H7 (cell line): ENCODE measurements at regions not wholly inside any gene's neighbourhood (a gene's known extent, or its start where the extent isn't known, plus 50 kb on each side); places are given as distances from the start of the nearest gene placed in this dataset.

ENCODE experiments used
- DNase-seq: peaks from one replicate; pipeline ENCODE4 v3.0.0; 2012
- H3K27me3 ChIP-seq: 2 replicates; pipeline ENCODE4 v1.6.0; 2011; ENCODE audit warnings: mild to moderate bottlenecking, low read length; ENCODE audit not compliant: control insufficient read depth, insufficient read depth
- H3K36me3 ChIP-seq: replicated peaks from 2 replicates; pipeline ENCODE4 v1.5.1; 2011; ENCODE audit warnings: low read length; ENCODE audit not compliant: control insufficient read depth, insufficient read depth
- H3K4me3 ChIP-seq: 2 replicates; pipeline ENCODE4 v1.5.1; 2011; ENCODE audit warnings: low read depth, mild to moderate bottlenecking, control low read depth, low read length, moderate library complexity; ENCODE audit not compliant: insufficient read depth

DNA sequence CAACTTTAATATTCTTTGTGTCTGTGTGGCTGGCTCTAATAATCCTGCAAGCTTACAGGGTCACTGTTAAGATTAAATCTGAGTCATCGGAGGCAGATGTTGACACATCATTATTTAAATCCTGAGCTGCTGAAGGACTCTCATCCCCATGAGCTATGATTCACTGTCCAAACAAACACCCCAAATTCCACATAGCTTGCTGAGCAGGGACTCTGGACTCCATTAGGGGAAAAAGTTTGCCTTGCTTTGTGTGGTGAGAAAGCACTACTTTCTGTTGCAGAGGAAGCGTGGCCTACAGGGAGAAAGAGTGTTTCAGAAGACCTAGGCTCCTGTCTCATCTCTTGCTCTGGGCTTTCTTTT, 213.7 kb downstream of the PDCD6IP start:
- Histone ChIP-seq H3K4me3 (no peak overlapping the region), H3K27me3 (no peaks in the 10 kb centered on the region), H3K36me3 (no peaks in the 10 kb centered on the region)
- DNase-seq: no peak

DNA sequence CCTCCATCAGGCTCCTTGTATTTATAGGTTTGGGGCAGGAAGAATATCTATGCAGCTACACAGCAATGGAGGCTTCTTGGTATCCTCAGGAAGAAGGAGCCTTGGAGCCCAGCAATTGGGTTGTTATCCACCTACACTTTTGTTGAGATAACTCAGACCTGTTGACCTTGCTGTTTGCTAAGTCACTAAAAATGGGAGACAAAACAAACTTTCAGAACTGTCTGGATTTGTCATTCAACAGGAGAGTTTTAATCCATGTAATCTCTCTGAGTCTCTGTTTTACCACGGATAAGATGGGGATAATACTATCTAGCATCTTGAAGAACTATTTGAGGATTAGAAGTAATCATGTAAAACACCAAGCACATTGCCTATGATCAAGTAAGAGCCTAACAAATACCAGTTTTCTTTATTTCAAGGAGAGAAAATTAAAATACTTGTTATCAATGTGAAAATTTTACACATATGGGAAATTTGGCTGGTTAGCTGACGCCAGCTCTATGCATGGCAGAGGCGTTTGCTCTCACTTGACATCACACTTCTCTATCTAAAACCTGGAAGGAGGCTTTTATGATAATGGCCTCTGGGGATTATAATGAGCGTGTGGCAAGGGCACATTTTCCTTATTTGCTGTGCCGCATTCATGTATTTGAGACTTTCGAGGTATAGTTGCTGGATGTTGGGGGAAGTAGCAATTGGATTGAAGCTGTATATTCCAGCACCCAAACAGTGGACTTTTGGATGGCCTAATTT, 215.6 kb downstream of the PDCD6IP start:
- H3K36me3 ChIP-seq: no peaks in the 10 kb centered on the region
- no peak for DNase-seq
- no peaks in the 10 kb centered on the region for H3K27me3 ChIP-seq
- H3K4me3 ChIP-seq: no peak overlapping the region

DNA sequence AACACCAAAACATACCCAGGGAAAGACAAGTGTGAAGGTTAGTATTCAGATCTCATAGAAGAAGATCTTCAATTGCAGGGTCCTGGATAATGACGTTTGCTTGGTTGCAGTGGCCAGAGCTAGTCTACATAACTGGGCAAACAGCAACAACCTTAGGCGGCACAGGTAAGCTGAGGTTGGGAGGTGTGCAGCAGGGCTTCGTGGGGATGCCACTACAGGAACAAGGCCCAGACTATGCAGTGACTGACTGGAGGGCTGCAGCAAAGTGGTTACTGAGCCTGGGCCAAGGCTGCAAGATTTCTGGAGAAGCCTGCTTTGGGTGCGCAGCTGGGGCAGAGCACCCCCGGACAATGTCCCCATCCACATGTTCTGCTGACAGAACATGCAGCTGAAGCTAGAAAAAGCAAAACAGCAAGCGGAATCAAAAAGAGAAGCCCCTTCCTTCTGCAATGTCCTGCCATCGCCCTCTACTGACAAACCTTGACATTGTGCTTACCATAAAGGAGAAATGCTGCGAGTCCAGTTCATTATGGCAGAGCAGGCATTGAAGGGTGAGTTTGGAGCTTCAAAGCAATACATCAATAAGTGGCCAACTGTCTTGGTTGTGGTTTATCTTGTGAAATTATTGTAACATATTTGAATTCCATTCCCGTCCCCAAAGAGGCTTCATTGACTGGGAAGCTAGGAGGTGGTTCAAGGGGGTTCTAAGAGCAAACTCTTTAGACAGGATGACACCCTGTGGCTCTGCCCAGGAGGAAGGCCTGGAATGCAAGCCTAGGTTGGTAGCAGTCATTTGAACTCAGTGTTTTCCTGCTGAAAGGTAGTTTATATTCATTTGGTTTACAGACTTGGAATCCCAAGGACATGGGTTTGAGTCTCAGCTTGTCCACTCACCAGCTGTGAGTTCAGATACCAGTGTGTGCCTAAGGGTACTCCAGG, 217.0 kb downstream of the PDCD6IP start:
- no peaks in the 10 kb centered on the region for H3K27me3 ChIP-seq
- DNase-seq: peak; percentile 39
- H3K36me3 ChIP-seq: no peaks in the 10 kb centered on the region
- H3K4me3 ChIP-seq: no peak overlapping the region

DNA sequence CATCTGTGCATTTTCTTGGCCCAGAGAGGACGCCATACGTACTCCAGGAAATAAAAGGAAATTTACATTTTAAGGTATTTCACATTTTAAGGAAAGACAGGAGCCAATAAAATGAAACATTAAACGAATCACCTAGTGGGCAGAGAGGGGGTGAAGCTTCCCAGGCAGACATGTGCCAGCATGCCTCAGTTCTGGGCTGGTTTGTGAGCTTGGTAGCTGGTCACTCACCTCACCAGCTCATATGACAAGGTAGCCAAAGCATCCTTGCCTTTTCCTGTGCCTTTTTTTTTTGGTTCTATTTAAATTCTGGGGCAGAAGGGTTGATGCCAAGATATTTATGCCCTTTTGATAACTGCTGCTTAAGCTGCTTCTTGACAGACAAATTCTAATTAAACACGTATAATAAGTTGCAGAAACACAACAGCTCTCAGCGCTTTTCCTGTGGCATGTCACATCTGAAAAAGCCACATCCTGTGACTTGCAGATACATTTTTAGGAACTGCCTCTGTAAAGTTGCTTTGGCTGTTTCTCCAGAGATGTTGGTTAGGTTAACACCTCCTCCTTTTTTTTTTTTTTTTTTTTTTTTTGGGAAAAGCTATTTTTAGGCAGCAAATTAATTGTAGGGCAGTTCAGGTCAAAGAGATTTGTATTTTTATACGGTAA, 218.6 kb downstream of the PDCD6IP start:
- H3K4me3 ChIP-seq: no peak overlapping the region
- DNase-seq: no peak
- H3K27me3 ChIP-seq: no peaks in the 10 kb centered on the region
- no peaks in the 10 kb centered on the region for H3K36me3 ChIP-seq

DNA sequence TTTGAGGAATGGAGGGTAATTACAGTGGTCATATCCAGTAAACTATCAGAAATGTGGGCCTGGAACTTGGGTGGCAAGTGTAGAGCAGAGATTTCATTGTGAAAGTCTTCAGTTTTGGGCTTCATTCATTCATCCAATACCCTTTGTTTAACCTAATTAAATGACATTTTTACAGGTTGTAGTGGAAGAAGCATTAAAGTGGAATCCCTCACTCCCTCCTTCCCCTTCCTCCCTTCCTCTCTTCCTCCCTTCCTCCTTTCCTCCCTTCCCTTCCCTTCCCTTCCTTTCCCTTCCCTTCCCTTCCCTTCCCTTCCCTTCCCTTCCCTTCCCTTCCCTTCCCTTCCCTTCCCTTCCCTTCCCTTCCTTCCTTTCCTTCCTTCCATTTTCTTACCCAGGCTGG, 219.3 kb downstream of the PDCD6IP start:
- H3K27me3 ChIP-seq: no peaks in the 10 kb centered on the region
- DNase-seq: no peak
- no peak overlapping the region for H3K4me3 ChIP-seq
- no peaks in the 10 kb centered on the region for H3K36me3 ChIP-seq

DNA sequence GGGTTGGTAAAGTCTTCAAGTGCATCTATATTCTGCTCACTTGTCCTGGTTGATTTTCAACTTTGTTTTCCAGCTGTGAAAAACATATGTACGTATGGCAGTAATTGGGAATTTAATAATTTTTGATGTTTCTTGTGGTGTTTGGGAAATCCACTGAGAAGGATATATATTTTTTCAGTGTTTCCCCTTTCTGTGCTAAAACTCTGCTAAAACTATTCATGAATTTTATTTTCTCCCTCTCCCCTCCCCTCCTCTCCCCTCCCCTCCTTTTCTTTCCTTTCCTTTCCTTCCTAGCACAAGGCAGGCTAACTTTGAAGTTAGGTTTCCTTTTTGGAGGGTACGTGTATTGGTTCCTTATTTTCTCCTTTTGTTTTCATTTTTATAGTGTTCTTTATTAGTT, 220.7 kb downstream of the PDCD6IP start:
- no peak for DNase-seq
- no peak overlapping the region for H3K4me3 ChIP-seq
- no peaks in the 10 kb centered on the region for H3K36me3 ChIP-seq
- H3K27me3 ChIP-seq: no peaks in the 10 kb centered on the region

DNA sequence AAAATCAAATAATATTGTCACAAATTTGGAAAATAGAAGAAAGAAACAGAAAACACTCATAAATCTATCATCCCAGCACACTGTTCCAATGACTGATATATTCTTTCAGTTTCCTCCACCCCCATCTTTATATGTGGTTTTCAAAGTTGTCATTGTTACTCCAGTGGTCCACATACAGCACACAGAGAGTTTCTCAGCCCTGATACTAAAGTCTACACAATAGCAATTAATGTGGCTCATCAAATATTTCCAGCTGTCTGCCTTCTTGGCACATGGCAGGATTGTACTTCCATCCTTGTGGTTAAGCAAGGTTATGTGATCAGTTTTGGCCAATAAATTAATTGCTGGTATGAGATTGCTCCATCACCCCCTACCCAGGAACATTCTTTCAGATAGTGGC, 221.7 kb downstream of the PDCD6IP start:
- no peaks in the 10 kb centered on the region for H3K27me3 ChIP-seq
- DNase-seq: no peak

DNA sequence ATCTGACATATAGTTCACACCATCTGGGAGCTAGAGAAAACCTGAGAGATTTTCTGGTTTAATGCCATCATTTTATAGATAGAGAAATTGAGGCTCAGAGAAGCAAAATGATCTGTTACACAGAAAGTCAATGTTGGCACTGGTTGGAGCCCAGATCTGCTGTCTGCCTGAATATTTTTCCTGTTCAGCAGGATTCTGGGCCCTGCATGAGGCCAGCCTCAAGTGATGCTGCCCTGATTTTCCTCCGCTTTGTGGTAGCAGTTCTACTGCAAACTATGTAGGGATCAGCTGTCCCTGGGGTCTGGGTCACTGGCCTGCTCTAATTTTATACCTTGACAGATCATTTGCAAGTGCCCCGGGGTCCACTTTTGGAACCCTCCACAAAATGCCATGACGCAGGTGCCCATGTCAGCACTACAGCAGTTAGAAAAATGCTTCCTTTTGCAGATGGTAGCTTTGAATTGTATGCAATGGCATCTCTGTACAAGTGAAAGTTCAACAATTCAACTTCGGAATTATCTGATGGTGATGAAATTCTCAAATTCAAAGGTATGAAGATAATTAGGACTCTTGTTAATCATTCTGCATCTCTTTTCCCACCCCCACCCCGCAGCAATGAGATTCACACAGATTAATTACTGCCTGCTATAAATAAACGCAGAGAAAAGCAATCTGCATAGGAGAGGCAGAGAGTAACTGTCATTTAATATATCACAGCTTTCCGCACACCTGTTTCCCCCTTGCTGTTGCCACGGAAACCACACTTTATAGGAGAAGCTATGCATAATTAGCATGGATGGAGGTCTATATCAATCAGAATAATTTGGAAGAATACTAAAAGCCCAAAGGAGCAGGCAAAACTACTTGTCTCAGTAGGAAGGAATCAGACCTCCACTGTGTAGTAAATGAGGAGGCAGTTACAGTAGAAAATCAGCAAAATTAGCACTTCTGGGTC, 222.6 kb downstream of the PDCD6IP start:
- Histone ChIP-seq H3K4me3 (no peak overlapping the region), H3K36me3 (no peaks in the 10 kb centered on the region), H3K27me3 (no peaks in the 10 kb centered on the region)
- DNase-seq: no peak

More for the DNA sequence above, 221.7 kb downstream of the PDCD6IP start:
- no peak overlapping the region for H3K4me3 ChIP-seq
- no peaks in the 10 kb centered on the region for H3K36me3 ChIP-seq

DNA sequence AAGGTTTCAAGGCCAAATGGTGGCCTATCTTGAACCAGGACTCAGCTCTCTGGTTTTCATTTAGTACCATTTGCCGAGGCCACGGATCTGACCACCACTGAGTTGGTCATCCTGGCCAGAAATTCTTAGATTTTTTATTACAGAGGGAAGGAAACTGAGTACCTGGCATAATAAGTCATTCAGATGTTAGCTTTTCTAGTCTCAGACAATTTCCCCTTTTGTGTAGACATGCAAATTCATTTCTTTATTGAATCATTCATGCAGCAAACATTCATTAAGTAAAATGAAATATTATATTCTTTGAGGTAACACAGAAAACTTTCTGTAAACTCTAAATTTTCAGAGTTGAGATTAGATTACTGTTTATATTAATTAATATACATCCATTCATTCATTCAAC, 223.7 kb downstream of the PDCD6IP start:
- H3K27me3 ChIP-seq: no peaks in the 10 kb centered on the region
- DNase-seq: no peak
- no peaks in the 10 kb centered on the region for H3K36me3 ChIP-seq
- no peak overlapping the region for H3K4me3 ChIP-seq

DNA sequence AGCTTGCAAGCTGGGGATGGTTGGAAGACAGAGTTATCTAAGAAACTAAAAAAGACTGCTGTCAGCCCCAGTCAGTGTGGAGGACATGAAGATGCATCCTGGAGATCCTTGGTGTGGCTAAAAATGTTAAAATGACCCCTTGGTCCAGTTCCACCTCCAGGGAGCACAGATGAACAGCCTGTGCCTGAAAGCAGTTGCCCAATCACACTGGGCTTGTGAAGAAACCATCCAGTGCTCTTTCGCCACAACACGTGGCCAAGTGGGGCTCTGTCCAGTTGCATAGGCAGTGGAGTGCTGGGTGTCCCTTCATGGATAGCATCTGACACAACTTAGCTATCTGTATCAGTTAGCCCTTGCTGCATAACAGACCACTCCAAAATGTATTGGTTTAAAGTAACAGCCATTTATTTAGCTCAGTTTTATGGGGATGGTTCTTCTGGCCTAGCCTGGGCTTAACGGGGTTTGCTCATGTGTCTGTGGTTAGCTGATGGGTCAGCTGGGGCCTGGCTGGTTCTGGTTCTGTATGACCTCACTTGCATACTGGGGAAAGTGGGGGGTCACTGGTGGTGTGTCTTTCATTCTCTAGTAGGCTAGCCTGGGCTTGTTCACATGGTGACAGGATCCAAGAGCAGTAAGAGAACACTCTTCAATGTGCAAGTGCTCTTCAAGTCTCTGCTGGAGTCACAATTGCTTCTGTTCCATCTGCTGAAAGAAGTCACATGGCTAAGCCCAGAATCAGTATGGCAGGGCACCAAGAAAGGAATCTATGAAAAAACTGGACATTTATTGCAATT, 226.2 kb downstream of the PDCD6IP start:
- Histone ChIP-seq H3K4me3 (no peak overlapping the region), H3K27me3 (no peaks in the 10 kb centered on the region), H3K36me3 (no peaks in the 10 kb centered on the region)
- DNase-seq: no peak

DNA sequence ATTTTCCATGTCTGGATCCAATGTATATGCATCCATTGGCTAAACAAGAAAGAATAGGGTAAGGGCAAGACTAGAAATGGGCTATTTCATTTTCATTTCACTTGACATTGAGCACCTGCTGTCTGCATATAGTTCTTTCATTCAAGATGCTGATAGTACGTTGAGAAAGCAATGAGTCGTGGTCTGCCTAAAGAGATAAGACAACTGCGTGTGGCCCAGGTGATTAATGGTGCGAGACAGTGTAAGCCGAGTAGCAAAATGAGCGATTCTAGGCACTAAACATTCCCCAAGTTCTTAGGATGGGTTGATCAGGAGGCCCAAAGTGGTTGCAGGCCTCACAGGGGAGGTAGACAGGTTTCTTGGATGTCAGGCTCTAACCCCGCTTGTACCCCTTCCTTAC, 235.4 kb downstream of the PDCD6IP start:
- H3K4me3 ChIP-seq: no peak overlapping the region

DNA sequence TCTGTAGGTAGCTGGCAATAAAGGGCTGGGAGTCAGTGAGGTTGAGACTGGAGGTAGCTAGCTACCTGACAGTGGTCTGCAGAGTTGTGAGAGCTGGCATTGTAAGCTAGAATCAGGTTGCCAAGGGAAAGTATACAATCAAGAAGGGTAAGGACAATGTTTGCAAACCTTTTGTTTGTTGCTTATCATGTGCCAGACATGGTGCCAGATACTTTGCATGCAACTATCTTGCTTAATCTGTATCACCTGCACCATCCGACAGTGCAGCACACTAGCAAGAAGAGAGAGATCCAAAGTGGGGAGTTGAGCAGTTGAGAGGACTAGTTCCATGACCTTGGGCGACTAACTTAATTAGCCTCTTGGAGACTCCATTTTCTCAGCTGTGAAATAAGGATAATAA, 236.4 kb downstream of the PDCD6IP start:
- DNase-seq: no peak
- Histone ChIP-seq H3K27me3 (no peaks in the 10 kb centered on the region), H3K4me3 (no peak overlapping the region), H3K36me3 (no peaks in the 10 kb centered on the region)

More for the DNA sequence above, 235.4 kb downstream of the PDCD6IP start:
- no peaks in the 10 kb centered on the region for H3K36me3 ChIP-seq
- no peak for DNase-seq
- H3K27me3 ChIP-seq: no peaks in the 10 kb centered on the region

DNA sequence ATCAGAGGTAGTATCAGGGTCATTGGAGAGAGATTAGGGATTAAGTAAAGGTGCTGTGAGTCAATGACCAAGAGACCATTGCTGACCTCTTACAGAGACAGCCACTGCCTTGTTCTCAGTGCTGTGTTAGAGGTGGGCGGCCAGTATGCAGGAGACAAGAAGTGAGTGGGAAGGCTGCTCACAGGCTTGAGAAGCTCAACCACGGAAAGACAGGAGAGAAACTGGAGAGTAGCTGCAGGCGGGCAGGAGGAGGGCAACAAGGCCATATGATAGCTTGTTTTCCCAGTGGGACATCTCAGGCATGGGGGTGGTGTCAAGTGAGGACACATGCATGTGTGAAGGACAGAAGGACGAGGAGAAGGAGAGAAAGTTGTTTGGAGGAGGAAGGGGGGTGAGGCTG, 237.3 kb downstream of the PDCD6IP start:
- H3K4me3 ChIP-seq: no peak overlapping the region
- no peak for DNase-seq
- no peaks in the 10 kb centered on the region for H3K36me3 ChIP-seq
- H3K27me3 ChIP-seq: no peaks in the 10 kb centered on the region
